Tibial artery (tissue), 4 donors: ENCODE measurements at regions not wholly inside any gene's neighbourhood (a gene's known extent, or its start where the extent isn't known, plus 50 kb on each side); places are given as distances from the start of the nearest gene placed in this dataset.

Experiments
- DNase-seq, 2 donors: peaks; one replicate each; pipeline ENCODE4 v3.0.0-alpha.2; 2019
- H3K27ac ChIP-seq, 2 donors: fragments of 200-600 bp; sonication (generic) in 1 of 2; 1 replicate in 1 of 2; 2 replicates in 1 of 2; pipeline ENCODE4 v1.5.1; 2018 to 2019; ENCODE audit warnings: mild to moderate bottlenecking in 1 of 2
- H3K27me3 ChIP-seq, 2 donors: fragments of 200-600 bp; sonication (generic) in 1 of 2; one replicate each; pipeline versions ENCODE4 v1.5.1 to v1.6.0; 2016 to 2019
- H3K36me3 ChIP-seq, 3 donors: fragments of 200-600 bp; sonication (generic) in 2 of 3; one replicate each; pipeline ENCODE4 v1.5.1; 2016 to 2019; ENCODE audit warnings: mild to moderate bottlenecking in 2 of 3
- H3K4me1 ChIP-seq, 4 donors: fragments of 200-600 bp; sonication (generic) in 2 of 4; 1 replicate in 3 of 4; 2 replicates in 1 of 4; pipeline ENCODE4 v1.5.1; 2016 to 2019
- H3K4me3 ChIP-seq, 2 donors: fragments of 200-600 bp; sonication (generic) in 1 of 2; 1 replicate in 1 of 2; 2 replicates in 1 of 2; pipeline ENCODE4 v1.5.1; 2018 to 2019; ENCODE audit warnings: mild to moderate bottlenecking in 2 of 2
- H3K9me3 ChIP-seq, 3 donors: fragments of 200-600 bp; sonication (generic) in 1 of 3; one replicate each; pipeline ENCODE4 v1.5.1; 2016 to 2019
- intact Hi-C: fragments of 100-400 bp; cut with DNase I; formaldehyde crosslinking; loops from one replicate; pipeline ENCODE4 v1.15.0; 2023; ENCODE audit warnings: low total_unique reads
- TF ChIP-seq, protein P1 (sequence below), 2 experiments: fragments of 200-600 bp in 1 of 2; fragments of 450-650 bp in 1 of 2; IDR thresholded peaks; one replicate each; pipeline ENCODE4 v1.5.1; 2017 to 2019; ENCODE audit warnings: antibody characterized with exemption in 2 of 2, mild to moderate bottlenecking in 1 of 2, moderate library complexity in 1 of 2

DNA sequence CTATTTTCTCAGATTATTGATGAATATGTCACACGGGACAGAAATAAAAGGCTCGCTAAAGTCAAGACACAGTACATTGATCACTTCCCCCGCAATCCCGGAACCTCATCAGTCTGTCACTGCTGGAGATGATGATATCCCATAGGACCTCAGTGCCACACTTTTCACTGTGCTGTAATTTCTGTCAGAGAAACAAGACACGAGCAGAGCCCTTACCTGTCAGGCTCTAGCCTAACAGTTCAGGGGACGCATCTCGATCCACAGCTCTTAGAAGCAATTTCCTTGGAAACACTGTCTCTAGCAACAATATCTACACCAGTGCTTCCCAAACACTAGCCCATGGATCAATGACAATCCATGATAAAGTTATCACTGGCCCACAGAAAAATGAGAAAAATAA is 140.0 kb downstream of the GRIN2B start:
- no peaks in the 10 kb centered on the region for H3K27me3 ChIP-seq
- no peak for DNase-seq
- intact Hi-C loops, result no loop called here
- H3K27ac ChIP-seq, result no peak overlapping the region
- H3K4me1 ChIP-seq, result no peaks in the 10 kb centered on the region
- no peaks in the 10 kb centered on the region for H3K36me3 ChIP-seq
- TF ChIP-seq, protein P1, sequence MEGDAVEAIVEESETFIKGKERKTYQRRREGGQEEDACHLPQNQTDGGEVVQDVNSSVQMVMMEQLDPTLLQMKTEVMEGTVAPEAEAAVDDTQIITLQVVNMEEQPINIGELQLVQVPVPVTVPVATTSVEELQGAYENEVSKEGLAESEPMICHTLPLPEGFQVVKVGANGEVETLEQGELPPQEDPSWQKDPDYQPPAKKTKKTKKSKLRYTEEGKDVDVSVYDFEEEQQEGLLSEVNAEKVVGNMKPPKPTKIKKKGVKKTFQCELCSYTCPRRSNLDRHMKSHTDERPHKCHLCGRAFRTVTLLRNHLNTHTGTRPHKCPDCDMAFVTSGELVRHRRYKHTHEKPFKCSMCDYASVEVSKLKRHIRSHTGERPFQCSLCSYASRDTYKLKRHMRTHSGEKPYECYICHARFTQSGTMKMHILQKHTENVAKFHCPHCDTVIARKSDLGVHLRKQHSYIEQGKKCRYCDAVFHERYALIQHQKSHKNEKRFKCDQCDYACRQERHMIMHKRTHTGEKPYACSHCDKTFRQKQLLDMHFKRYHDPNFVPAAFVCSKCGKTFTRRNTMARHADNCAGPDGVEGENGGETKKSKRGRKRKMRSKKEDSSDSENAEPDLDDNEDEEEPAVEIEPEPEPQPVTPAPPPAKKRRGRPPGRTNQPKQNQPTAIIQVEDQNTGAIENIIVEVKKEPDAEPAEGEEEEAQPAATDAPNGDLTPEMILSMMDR (IDR thresholded peaks at IDR 0.05), result no peak
- H3K9me3 ChIP-seq, result no peaks in the 10 kb centered on the region
- no peak overlapping the region for H3K4me3 ChIP-seq

DNA sequence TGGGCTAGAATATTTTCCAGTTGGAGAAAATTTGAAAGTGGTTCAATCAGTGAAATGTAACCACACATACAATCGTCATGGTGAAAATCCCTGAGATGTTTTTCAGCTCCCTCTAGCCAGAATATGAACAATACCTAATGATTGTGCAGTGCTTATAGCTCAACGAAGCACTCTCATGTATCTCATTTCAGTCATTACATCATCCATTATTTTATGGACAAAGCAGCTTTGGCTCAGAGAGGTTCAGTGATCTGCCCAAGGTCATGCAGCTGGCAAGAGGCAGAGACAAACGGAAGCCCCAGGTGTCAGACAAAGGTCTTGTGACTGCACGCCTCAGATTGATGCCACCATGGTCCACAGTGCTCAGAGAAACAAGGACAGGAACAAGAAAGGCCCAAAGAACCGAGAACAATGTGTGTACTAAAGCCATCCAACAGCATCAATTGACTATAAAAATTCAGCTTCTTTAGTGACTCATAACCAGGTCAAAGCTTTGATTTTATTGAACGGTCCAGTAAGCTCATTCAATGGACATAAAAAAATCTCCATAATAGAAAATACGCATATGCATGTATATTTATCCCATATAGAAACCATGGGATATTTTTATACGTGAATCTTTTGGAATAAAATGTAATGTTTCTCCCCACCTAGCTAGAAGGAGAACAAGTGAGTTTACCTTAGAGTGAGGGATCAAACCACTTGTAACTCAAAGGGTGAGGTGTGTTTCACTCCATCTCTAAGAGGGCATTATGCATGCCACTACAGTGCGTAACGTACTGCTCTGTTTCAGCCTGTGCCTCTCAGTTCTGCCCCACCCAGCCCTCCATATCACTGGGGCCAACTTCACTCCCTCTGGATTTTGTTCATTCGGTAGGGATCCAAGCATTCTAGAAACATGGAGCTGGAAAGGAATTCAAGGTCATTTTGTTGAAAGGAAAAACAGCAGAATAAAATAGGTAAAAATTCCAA is 141.8 kb downstream of the GRIN2B start:
- intact Hi-C loops, result no loop called here
- TF ChIP-seq, protein P1 (IDR thresholded peaks at IDR 0.05), result no peak
- Histone ChIP-seq H3K9me3 (no peaks in the 10 kb centered on the region), H3K4me3 (no peak overlapping the region), H3K36me3 (no peaks in the 10 kb centered on the region), H3K27ac (no peak overlapping the region), H3K4me1 (no peaks in the 10 kb centered on the region), H3K27me3 (no peaks in the 10 kb centered on the region)
- no peak for DNase-seq

DNA sequence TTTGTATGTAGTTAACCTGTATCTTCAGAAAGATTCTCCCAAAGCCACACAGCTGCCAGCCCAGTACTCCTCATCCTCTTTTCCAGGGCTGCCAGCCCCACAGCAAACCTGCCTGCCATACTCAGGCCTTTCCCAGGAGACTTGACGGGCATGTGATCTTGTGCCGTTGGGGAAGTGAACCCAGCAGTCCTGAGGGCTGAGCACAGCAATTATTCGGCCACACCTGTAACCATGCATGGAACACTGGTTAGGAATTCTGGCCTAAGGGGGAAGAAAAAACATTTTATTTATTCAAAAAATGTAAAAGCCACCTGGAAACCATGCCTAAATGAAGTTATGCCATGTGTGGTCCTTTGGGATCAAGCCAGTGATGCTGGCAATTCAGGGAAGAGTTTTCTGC is 145.3 kb downstream of the GRIN2B start:
- no peaks in the 10 kb centered on the region for H3K4me1 ChIP-seq
- H3K36me3 ChIP-seq, result no peaks in the 10 kb centered on the region
- H3K9me3 ChIP-seq, result no peaks in the 10 kb centered on the region
- no peak overlapping the region for H3K4me3 ChIP-seq
- no peak overlapping the region for H3K27ac ChIP-seq
- intact Hi-C loops, result no loop called here
- DNase-seq, result no peak
- TF ChIP-seq, protein P1 (IDR thresholded peaks at IDR 0.05), result no peak
- H3K27me3 ChIP-seq, result no peaks in the 10 kb centered on the region

DNA sequence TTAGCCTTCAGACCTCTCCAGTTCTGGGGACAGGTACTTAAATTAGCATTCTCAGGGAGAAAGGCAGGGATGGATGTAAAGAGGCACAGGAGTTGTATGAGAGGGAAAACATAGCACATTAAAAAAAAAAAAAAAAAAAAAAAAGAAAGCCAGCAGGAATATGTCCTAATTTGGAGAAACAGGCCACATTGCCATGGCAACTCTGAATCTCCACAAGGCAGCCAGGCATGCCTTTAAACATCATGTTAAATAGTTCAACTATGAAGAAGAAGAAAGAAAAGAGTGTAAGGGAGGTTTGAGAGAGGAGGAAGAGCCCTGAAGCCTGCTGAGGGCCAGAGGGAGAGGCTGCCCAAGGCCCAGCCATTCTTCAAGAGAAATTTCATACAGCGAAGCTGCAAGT is 145.8 kb downstream of the GRIN2B start:
- Histone ChIP-seq H3K27me3 (no peaks in the 10 kb centered on the region), H3K36me3 (no peaks in the 10 kb centered on the region), H3K4me3 (no peak overlapping the region), H3K27ac (no peak overlapping the region), H3K4me1 (no peaks in the 10 kb centered on the region), H3K9me3 (no peaks in the 10 kb centered on the region)
- no peak for DNase-seq
- TF ChIP-seq, protein P1 (IDR thresholded peaks at IDR 0.05), result no peak
- intact Hi-C loops, result no loop called here

DNA sequence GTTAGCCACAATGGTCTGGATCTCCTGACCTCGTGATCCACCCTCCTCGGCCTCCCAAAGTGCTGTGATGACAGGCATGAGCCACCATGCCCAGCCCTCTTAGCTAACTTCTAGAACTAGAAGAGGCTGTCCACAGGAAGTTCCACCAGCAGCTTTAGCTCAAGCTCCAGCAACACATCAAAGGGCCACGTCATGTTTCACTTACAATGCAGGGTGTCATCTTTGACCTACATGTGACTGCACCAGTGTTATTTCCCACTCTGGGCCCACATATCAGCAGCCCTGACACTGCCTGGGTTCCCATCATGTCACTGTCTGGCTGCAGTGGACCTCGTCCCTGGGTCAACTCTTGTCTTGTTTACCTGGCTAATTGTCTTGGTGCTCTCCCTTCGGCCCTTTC is 147.2 kb downstream of the GRIN2B start:
- H3K27me3 ChIP-seq, result no peaks in the 10 kb centered on the region
- H3K9me3 ChIP-seq, result no peaks in the 10 kb centered on the region
- H3K36me3 ChIP-seq, result no peaks in the 10 kb centered on the region
- DNase-seq, result no peak
- no peaks in the 10 kb centered on the region for H3K4me1 ChIP-seq
- intact Hi-C loops, result no loop called here
- TF ChIP-seq, protein P1 (IDR thresholded peaks at IDR 0.05), result no peak
- no peak overlapping the region for H3K27ac ChIP-seq
- no peak overlapping the region for H3K4me3 ChIP-seq
